ENCODE measurements at regions not wholly inside any gene's neighbourhood (a gene's known extent, or its start where the extent isn't known, plus 50 kb on each side); places are given as distances from the start of the nearest gene placed in this dataset.
A peak's percentile ranks its signal among the peaks of the same experiment; 100 is the strongest.

DNA sequence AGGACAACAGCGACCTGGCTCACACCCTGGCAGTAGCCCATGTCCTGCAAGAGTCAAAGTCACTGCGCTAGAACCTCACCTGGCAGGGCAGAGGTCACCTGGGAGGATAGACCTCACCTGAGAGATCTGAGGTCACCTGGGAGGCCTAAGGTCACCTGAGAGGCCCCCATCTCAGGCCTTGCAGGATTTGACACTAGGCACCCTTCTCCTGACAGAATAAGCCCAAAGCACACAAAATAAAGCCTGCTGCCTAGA is 75.2 kb upstream of the SPTLC1 start:
- no peak for DNase-seq (ENCODE audit: insufficient read length, low spot score)
- TF ChIP-seq POLR2A (IDR thresholded peaks at IDR 0.05; ENCODE audit: low read depth, low read length) = no peak
- no peak for FAIRE-seq

DNA sequence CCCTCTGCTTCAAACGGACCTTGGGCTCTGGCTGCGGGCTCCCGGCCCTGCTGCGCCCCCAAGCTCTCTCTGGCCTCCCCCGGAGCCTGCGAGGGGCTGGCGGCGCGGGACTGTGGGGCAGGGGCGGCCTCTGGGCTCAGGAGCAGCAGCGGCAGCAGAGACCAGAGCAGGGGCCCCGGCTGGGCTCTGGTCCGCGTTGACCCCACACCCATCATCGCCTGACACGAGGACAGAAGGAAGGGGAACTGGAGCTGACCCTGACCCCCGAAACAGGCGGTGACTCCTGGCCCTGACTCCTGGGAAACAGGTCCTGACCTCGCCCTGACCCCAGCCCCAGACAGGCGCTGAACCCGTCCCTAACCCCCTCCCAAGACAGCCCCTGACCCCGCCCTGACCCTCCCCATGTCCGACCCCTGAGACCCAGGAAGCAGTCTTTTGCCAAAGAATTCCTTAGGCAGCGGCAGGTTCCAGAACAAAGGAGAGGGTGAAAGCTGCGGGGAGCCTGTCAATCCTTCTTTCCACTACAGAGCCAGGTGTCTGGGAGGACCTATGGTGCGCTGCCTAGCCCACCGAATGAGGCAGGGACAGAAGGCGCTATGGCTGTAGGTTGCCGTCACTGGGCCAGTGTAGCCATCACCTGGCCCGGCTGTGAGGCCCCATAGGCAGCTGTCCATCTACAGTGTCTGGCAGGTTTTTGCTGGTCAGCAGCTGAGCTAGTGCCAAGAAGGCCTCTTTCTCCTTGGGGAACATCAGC is 74.7 kb upstream of the SPTLC1 start:
- no peak for DNase-seq (ENCODE audit: insufficient read length, low spot score)
- TF ChIP-seq POLR2A (IDR thresholded peaks at IDR 0.05; ENCODE audit: low read depth, low read length) = no peak
- no peak for FAIRE-seq

DNA sequence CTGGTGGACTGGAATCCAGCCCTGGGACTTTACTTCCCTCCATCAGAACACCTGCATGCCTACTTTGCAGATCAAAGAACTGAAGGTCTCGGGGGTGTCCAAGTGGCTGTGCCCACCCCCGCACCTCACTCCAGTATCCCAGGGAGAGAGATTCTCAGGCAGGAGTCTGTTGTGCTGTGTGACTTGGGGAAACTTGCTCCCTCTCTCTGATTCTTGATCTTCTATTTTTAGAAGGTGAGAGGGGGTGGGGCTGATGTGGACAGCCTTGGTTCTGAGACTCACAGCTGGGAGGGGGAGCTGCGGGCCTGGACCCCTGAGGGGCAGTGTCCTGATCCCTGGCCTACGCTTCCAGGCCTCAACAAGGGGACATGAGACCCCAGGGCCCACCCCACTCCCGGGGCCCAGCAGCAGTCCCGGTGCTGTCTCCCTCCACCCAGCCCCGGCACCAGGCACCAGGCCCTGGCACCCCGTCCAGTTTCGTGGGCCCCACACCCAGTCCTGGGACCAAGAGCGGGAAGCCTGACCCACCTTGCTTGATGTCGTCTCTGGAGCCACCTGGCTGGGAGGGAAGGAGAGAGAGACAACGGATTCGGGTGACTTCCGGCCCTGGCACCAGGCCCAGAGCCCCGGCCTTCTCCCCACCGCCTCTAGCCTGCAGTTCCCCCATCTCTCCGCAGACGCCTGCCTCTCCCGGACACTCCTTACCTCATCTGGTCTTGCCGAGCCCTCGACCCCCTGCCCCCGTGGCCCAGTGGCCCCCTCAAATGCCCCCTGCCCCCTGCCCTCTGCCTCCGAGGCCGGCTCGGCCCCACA is 74.0 kb upstream of the SPTLC1 start:
- FAIRE-seq = no peak
- no peak for DNase-seq (ENCODE audit: insufficient read length, low spot score)
- TF ChIP-seq POLR2A (IDR thresholded peaks at IDR 0.05; ENCODE audit: low read depth, low read length) = no peak

DNA sequence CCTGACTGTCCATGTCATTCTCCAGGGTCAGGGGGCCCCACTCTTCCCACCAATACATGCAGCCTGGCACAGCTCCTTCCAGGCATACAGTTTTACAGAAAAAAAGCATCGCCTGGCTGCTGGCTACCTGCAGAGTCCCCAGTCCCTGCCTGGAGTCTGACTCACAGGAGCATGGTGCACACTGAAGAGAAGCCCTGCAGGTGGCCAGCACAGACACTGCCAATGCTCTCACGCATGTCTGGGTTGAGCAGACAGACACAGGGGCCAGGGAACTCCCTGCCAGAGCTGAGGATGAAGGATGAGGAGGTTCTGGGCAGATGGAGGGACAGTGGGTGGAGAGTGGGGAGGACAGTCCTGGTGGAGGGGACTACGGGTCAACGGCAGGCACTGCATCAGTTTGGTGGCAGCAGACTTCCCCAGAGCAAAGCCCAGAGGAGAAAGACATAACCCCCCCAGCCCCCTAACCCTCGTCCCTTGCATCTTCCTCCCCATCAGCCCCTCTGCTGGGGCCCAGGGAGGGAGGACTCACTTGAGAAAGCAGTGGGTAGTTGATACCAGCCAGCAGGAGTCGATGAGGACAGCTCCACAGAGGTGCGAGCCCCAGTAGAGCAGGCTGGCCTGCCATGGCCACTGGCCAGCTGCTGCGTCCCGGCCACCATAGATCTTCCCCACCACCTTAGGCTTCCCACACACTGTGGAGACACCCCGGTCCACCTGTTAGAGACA is 72.9 kb upstream of the SPTLC1 start:
- no peak for DNase-seq (ENCODE audit: insufficient read length, low spot score)
- no peak for FAIRE-seq
- no peak for TF ChIP-seq POLR2A (IDR thresholded peaks at IDR 0.05; ENCODE audit: low read depth, low read length)

DNA sequence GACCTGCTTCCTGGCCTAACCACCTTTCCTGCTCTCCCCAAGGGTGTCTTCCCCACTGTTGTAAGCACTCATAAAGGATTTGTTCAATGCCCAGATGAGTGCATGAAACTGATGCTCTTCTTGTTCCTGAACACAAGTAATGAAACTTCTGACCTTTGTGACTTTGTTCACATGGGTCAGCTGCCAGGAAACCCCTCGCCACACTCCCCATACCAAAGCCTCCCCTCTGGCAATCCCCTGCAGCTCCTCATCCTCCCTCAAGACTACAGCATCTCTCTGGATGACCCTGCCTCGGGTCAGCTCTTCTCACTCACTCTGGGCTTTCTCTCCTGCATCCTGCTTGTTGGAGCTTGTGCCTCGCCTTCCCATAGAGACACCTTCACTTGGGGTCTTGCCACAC is 72.2 kb upstream of the SPTLC1 start:
- FAIRE-seq (no peak), DNase-seq (ENCODE audit: insufficient read length, low spot score) (no peak)
- no peak for TF ChIP-seq POLR2A (IDR thresholded peaks at IDR 0.05; ENCODE audit: low read depth, low read length)

DNA sequence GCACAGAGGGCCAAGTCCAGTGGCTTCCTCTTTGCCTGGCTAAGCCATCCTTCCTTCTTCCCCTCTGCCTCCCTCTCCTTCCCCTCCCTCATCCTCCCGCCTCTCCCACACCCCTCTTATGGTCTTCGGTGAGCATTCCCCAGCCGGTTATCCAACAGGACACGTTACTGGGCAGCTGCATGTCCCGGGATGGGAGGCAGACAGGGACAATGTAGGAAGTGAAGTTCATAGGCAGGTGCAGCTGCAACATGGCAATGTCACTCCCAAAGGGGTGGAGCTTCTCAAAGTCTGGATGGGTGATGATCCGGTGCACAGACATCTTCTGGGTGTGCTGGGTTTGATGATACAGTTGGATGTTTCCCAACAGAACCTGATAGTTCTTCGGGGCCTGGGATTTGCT is 71.4 kb upstream of the SPTLC1 start:
- DNase-seq (ENCODE audit: insufficient read length, low spot score) = no peak
- FAIRE-seq = no peak
- no peak for TF ChIP-seq POLR2A (IDR thresholded peaks at IDR 0.05; ENCODE audit: low read depth, low read length)

DNA sequence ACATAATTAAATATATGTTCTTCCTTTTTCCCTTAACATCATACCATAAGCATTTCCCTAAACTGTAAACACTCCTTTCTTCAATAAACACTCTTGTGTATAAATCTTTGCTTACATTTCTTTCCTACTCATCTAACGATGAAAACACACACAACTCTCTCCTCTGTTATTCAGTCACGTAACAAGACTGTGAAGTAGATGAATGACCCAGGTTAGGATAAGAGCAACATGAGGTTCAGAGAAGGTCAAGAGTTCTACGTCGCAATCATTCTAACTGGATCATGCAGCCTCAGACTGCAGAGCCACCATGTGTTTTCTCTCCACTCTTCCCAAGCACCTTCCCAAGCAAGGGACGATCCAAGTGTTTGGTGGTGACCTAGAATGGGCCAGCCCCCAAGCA is 70.5 kb upstream of the SPTLC1 start:
- no peak for TF ChIP-seq POLR2A (IDR thresholded peaks at IDR 0.05; ENCODE audit: low read depth, low read length)
- FAIRE-seq (no peak), DNase-seq (ENCODE audit: insufficient read length, low spot score) (no peak)

DNA sequence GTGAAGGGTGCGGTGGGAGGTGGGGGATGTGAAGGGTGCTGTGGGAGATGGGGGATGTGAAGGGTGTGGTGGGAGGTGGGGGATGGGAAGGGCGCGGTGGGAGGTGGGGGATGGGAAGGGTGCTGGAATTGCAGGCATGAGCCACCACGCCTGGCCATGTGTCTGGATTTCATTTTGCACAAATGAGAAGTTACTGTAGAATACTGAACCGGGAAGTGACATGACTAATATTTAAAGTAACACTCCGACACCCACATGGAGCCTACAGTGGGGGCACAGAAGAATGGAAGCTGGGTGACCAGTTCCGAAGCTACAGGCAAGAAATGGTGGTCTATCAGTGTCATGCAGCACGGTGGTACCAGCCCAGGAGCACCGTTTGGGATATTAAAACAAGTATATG is 69.9 kb upstream of the SPTLC1 start:
- DNase-seq (ENCODE audit: insufficient read length, low spot score) (no peak), FAIRE-seq (no peak)
- no peak for TF ChIP-seq POLR2A (IDR thresholded peaks at IDR 0.05; ENCODE audit: low read depth, low read length)

DNA sequence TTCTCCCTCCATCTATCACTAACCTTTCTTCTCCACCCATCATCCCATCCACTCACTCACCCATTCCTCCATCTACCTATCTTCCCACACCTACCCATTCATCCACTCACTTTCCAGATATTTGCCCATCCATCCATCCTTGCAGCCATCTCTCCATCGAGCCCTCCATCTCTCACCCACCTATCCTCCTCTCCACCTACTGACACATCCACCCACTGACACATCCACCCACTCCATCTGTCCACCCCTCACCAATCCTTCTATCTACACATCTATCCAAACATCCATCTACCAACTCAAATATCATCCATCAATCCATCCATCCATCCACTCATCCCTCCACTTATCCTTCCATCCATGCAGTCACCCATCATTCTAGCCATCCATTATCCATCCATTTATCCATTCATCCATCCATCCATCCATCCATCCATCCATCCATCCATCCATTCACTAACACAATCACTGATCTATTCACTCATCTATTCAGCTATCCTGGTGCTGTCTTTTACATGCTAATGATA is 68.9 kb upstream of the SPTLC1 start:
- FAIRE-seq (no peak), DNase-seq (ENCODE audit: insufficient read length, low spot score) (peak; percentile 1)

DNA sequence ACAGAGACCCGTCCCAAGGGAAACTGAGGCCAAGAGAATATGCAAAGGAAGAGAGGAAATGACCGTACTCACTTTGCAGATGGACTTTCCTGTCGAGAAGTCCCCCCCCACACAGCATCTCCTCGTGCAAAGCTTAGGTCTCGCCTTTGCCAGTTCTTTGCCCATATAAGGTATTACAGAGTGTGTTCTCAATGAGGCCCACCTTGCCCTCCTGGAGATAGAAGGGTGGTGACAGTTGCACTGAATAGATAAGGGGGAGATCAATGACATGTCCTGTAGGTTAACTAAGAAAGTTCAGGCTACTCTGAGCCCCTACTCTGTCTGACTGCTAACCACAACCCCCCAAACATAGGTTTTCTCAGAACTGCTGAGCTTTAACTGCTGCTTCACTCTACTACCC is 68.2 kb upstream of the SPTLC1 start:
- FAIRE-seq (no peak), DNase-seq (ENCODE audit: insufficient read length, low spot score) (peak; percentile 4)
- no peak for TF ChIP-seq POLR2A (IDR thresholded peaks at IDR 0.05; ENCODE audit: low read depth, low read length)

More for the DNA sequence above, 68.9 kb upstream of the SPTLC1 start:
- TF ChIP-seq POLR2A (IDR thresholded peaks at IDR 0.05; ENCODE audit: low read depth, low read length) = no peak

DNA sequence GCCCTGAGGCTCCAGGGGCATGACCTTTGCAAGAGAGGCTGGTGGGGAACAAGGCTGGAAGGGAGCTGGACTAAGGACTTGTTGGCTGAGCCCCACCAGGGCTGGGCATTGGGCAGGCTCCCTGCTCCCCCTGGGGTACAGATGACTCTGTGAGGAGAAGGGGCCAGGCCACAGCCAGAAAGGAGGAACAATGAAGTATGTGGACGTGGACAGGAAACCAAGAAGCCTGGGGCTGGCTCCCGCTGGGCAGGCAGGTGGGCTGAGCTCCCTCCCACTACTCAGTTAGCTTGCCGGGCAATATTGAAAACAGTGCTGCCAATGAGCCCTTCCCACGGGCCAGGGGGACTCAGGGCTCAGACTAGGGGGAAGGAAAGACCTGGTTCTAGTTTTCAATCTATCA is 66.1 kb upstream of the SPTLC1 start:
- no peak for TF ChIP-seq POLR2A (IDR thresholded peaks at IDR 0.05; ENCODE audit: low read depth, low read length)
- FAIRE-seq = no peak
- DNase-seq (ENCODE audit: insufficient read length, low spot score) = no peak

DNA sequence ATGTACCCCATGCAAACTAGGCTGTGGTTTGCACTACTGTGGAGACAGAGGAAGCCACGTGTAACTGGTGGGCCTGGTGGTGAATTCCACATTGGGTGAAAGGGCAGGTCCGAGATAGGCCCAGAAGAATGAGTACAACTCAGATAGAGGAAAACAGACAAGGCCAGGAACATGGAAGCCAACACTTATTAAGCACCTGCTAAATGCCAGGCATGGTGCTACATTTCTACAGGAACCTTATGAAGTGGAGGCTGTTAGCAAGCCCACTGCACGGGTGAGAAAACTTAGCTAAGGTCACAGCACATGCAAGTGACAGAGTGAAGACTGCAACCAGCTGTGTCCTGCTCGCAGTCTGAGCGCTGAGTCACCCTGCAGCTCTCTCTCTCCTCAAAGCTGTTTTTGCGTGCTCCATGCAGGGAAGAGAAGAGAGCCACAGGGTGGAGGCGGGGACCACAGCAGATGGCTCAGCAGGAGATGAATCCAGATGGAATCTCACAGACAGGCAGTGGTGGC is 65.5 kb upstream of the SPTLC1 start:
- DNase-seq (ENCODE audit: insufficient read length, low spot score) (peak; percentile 97), FAIRE-seq (peak; percentile 82)

DNA sequence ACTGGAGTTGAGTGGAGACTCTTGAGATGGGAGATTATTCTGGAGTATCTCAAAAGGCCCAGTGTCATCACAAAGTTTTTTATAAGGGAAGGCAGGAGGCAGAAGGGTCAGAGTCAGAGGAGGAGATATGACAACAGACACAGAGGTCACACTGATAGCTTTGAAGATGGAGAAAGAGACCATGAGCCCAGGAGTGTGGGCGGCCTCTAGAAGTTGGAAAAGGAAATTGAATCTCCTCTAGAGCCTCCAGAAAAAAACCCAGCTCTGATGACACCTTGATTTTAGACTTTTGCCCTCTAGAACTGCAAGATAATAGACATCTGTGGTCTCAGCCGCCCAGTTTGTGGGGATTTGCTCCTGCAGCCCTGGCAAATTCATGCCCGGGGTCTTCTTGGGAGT is 64.8 kb upstream of the SPTLC1 start:
- no peak for TF ChIP-seq POLR2A (IDR thresholded peaks at IDR 0.05; ENCODE audit: low read depth, low read length)
- DNase-seq (ENCODE audit: insufficient read length, low spot score) (no peak), FAIRE-seq (no peak)

More for the DNA sequence above, 65.5 kb upstream of the SPTLC1 start:
- peak; percentile 17; the same call in 1 of the 2 replicates for TF ChIP-seq POLR2A (IDR thresholded peaks at IDR 0.05; ENCODE audit: low read depth, low read length)
